Fibroblast of skin of abdomen (primary cell): ENCODE measurements at regions not wholly inside any gene's neighbourhood (a gene's known extent, or its start where the extent isn't known, plus 50 kb on each side); places are given as distances from the start of the nearest gene placed in this dataset.
"Not testable (repeated sequence)": the region's sequence is repeated elsewhere in the genome, so short reads cannot be mapped to it uniquely, and the experiment has no call there.

Experiments
- DNase-seq: peaks from one replicate; pipeline ENCODE4 v3.0.0-alpha.2; 2013

- peak; percentile 65 for DNase-seq
These were observed 760.0 kb downstream of the EPHA4 start for GRCh38 chr2:220811952-220812570.

- DNase-seq = no peak
These were observed 757.7 kb downstream of the EPHA4 start for GRCh38 chr2:220814441-220814840.

- no peak for DNase-seq
These were observed 756.4 kb downstream of the EPHA4 start for GRCh38 chr2:220815698-220816097.

GRCh38 chr2:220821683-220822082 is 750.4 kb downstream of the EPHA4 start:
- no peak for DNase-seq

- DNase-seq = not testable (repeated sequence)
These were observed 748.5 kb downstream of the EPHA4 start for GRCh38 chr2:220823590-220823989.

- no peak for DNase-seq
These were observed 738.7 kb downstream of the EPHA4 start for GRCh38 chr2:220833446-220833845.

GRCh38 chr2:220835583-220835982 is 736.5 kb downstream of the EPHA4 start:
- no peak for DNase-seq

GRCh38 chr2:220837226-220837625 is 734.9 kb downstream of the EPHA4 start:
- no peak for DNase-seq

GRCh38 chr2:220842901-220843665 is 729.0 kb downstream of the EPHA4 start:
- no peak for DNase-seq

GRCh38 chr2:220845766-220846273 is 726.3 kb downstream of the EPHA4 start:
- DNase-seq = no peak

GRCh38 chr2:220847006-220847405 is 725.1 kb downstream of the EPHA4 start:
- peak; percentile 48 for DNase-seq

- peak; percentile 92 for DNase-seq
These were observed 724.5 kb downstream of the EPHA4 start for GRCh38 chr2:220847589-220847988.

GRCh38 chr2:220849433-220849832 is 722.7 kb downstream of the EPHA4 start:
- DNase-seq = no peak

GRCh38 chr2:220850116-220850515 is 722.0 kb downstream of the EPHA4 start:
- no peak for DNase-seq

GRCh38 chr2:220855296-220855695 is 716.8 kb downstream of the EPHA4 start:
- peak; percentile 41 for DNase-seq

- no peak for DNase-seq
These were observed 715.6 kb downstream of the EPHA4 start for GRCh38 chr2:220856486-220856885.

- DNase-seq = no peak
These were observed 714.7 kb downstream of the EPHA4 start for GRCh38 chr2:220857368-220857767.

GRCh38 chr2:220858101-220858500 is 714.0 kb downstream of the EPHA4 start:
- DNase-seq = no peak

GRCh38 chr2:220871909-220872308 is 700.2 kb downstream of the EPHA4 start:
- no peak for DNase-seq

- DNase-seq = no peak
These were observed 695.9 kb downstream of the EPHA4 start for GRCh38 chr2:220876080-220876824.

GRCh38 chr2:220877491-220877890 is 694.6 kb downstream of the EPHA4 start:
- no peak for DNase-seq

- no peak for DNase-seq
These were observed 694.2 kb downstream of the EPHA4 start for GRCh38 chr2:220877897-220878296.
